ENCODE measurements at regions not wholly inside any gene's neighbourhood (a gene's known extent, or its start where the extent isn't known, plus 50 kb on each side); places are given as distances from the start of the nearest gene placed in this dataset.

GRCh38 chr5:62046191-62046590 is 259.8 kb upstream of the KIF2A start:
- peaks cover 0 to 6% (median 4%) of the 10 kb centered on the region in 3 donors for H3K9me3 ChIP-seq (ENCODE audit: control insufficient read depth in 2 of 3, insufficient read depth in 1 of 3, low read length in 3 of 3)
- no peaks in the 10 kb centered on the region for H3K27me3 ChIP-seq (ENCODE audit: control insufficient read depth, insufficient read depth, low read length)
- no peak for TF ChIP-seq CTCF (IDR thresholded peaks at IDR 0.05; ENCODE audit: borderline replicate concordance, extremely low read depth, insufficient read depth)
- no peak for DNase-seq
- H3K9ac ChIP-seq (ENCODE audit: low read length in 3 of 3): no peak overlapping the region
- intact Hi-C loops (cut with DNase I): no loop called here
- no peak for FAIRE-seq
- no peaks in the 10 kb centered on the region for H3K4me1 ChIP-seq (ENCODE audit: control insufficient read depth in 2 of 3, insufficient read depth in 2 of 3, low read depth in 1 of 3, low read length in 3 of 3)
- no peaks in the 10 kb centered on the region for H3K36me3 ChIP-seq (ENCODE audit: control insufficient read depth in 2 of 3, insufficient read depth in 3 of 3, low read length in 3 of 3)
- no peak overlapping the region for H3K27ac ChIP-seq (ENCODE audit: low read depth in 2 of 2, low read length in 2 of 2)
- no peak overlapping the region for H3K4me3 ChIP-seq (ENCODE audit: low read length in 3 of 3)

- DNase-seq (no peak), FAIRE-seq (no peak)
- Histone ChIP-seq H3K4me1 (ENCODE audit: control insufficient read depth in 2 of 3, insufficient read depth in 2 of 3, low read depth in 1 of 3, low read length in 3 of 3) (no peaks in the 10 kb centered on the region), H3K9ac (ENCODE audit: low read length in 3 of 3) (no peak overlapping the region), H3K9me3 (ENCODE audit: control insufficient read depth in 2 of 3, insufficient read depth in 1 of 3, low read length in 3 of 3) (peaks cover 0 to 6% (median 0%) of the 10 kb centered on the region in 3 donors), H3K27me3 (ENCODE audit: control insufficient read depth, insufficient read depth, low read length) (no peaks in the 10 kb centered on the region), H3K36me3 (ENCODE audit: control insufficient read depth in 2 of 3, insufficient read depth in 3 of 3, low read length in 3 of 3) (no peaks in the 10 kb centered on the region), H3K4me3 (ENCODE audit: low read length in 3 of 3) (no peak overlapping the region), H3K27ac (ENCODE audit: low read depth in 2 of 2, low read length in 2 of 2) (no peak overlapping the region)
- no peak for TF ChIP-seq CTCF (IDR thresholded peaks at IDR 0.05; ENCODE audit: borderline replicate concordance, extremely low read depth, insufficient read depth)
- intact Hi-C loops (cut with DNase I): no loop called here
These were observed 254.3 kb upstream of the KIF2A start for GRCh38 chr5:62051747-62052146.

GRCh38 chr5:62059960-62060359 is 246.0 kb upstream of the KIF2A start:
- TF ChIP-seq CTCF (IDR thresholded peaks at IDR 0.05; ENCODE audit: borderline replicate concordance, extremely low read depth, insufficient read depth): no peak
- no peak for DNase-seq
- Histone ChIP-seq H3K27ac (ENCODE audit: low read depth in 2 of 2, low read length in 2 of 2) (no peak overlapping the region), H3K4me1 (ENCODE audit: control insufficient read depth in 2 of 3, insufficient read depth in 2 of 3, low read depth in 1 of 3, low read length in 3 of 3) (no peaks in the 10 kb centered on the region), H3K4me3 (ENCODE audit: low read length in 3 of 3) (no peak overlapping the region), H3K27me3 (ENCODE audit: control insufficient read depth, insufficient read depth, low read length) (no peaks in the 10 kb centered on the region), H3K9ac (ENCODE audit: low read length in 3 of 3) (no peak overlapping the region), H3K9me3 (ENCODE audit: control insufficient read depth in 2 of 3, insufficient read depth in 1 of 3, low read length in 3 of 3) (peaks cover 0 to 3% (median 0%) of the 10 kb centered on the region in 3 donors), H3K36me3 (ENCODE audit: control insufficient read depth in 2 of 3, insufficient read depth in 3 of 3, low read length in 3 of 3) (no peaks in the 10 kb centered on the region)
- FAIRE-seq: no peak
- intact Hi-C loops (cut with DNase I): no loop called here

GRCh38 chr5:62065050-62065449 is 241.0 kb upstream of the KIF2A start:
- Histone ChIP-seq H3K9ac (ENCODE audit: low read length in 3 of 3) (no peak overlapping the region), H3K4me3 (ENCODE audit: low read length in 3 of 3) (no peak overlapping the region), H3K4me1 (ENCODE audit: control insufficient read depth in 2 of 3, insufficient read depth in 2 of 3, low read depth in 1 of 3, low read length in 3 of 3) (no peaks in the 10 kb centered on the region), H3K9me3 (ENCODE audit: control insufficient read depth in 2 of 3, insufficient read depth in 1 of 3, low read length in 3 of 3) (no peaks in the 10 kb centered on the region), H3K27ac (ENCODE audit: low read depth in 2 of 2, low read length in 2 of 2) (no peak overlapping the region), H3K27me3 (ENCODE audit: control insufficient read depth, insufficient read depth, low read length) (no peaks in the 10 kb centered on the region), H3K36me3 (ENCODE audit: control insufficient read depth in 2 of 3, insufficient read depth in 3 of 3, low read length in 3 of 3) (no peaks in the 10 kb centered on the region)
- FAIRE-seq: no peak
- peak in 2 of 5 donors; percentile 31 to 43 for DNase-seq
- intact Hi-C loops (cut with DNase I): no loop called here
- no peak for TF ChIP-seq CTCF (IDR thresholded peaks at IDR 0.05; ENCODE audit: borderline replicate concordance, extremely low read depth, insufficient read depth)

All from kidney (tissue), 13 donors.